ENCODE measurements at regions not wholly inside any gene's neighbourhood (a gene's known extent, or its start where the extent isn't known, plus 50 kb on each side); places are given as distances from the start of the nearest gene placed in this dataset.
A peak's percentile ranks its signal among the peaks of the same experiment; 100 is the strongest.

GRCh38 chr6:30806581-30807183 lies 62.3 kb upstream of the IER3 start:
- Histone ChIP-seq H3K4me3 (no peak overlapping the region), H3K27ac (no peak overlapping the region)
- DNase-seq (ENCODE audit: low spot score), result no peak
- no peak for TF ChIP-seq CTCF (IDR thresholded peaks at IDR 0.05)

GRCh38 chr6:30804333-30804732 lies 60.0 kb upstream of the IER3 start:
- Histone ChIP-seq H3K4me3 (no peak overlapping the region), H3K27ac (no peak overlapping the region)
- no peak for DNase-seq (ENCODE audit: low spot score)
- no peak for TF ChIP-seq CTCF (IDR thresholded peaks at IDR 0.05)

- no peak overlapping the region for H3K27ac ChIP-seq
- DNase-seq (ENCODE audit: low spot score), result no peak
- no peak overlapping the region for H3K4me3 ChIP-seq
- TF ChIP-seq CTCF (IDR thresholded peaks at IDR 0.05), result no peak
Observed at GRCh38 chr6:30802731-30803130, 58.4 kb upstream of the IER3 start.

- Histone ChIP-seq H3K4me3 (no peak overlapping the region), H3K27ac (no peak overlapping the region)
- TF ChIP-seq CTCF (IDR thresholded peaks at IDR 0.05), result no peak
- no peak for DNase-seq (ENCODE audit: low spot score)
Observed at GRCh38 chr6:30801950-30802349, 57.6 kb upstream of the IER3 start.

GRCh38 chr6:30800871-30801270 lies 56.5 kb upstream of the IER3 start:
- TF ChIP-seq CTCF (IDR thresholded peaks at IDR 0.05), result no peak
- no peak for DNase-seq (ENCODE audit: low spot score)
- Histone ChIP-seq H3K4me3 (no peak overlapping the region), H3K27ac (peak overlapping the region; percentile 51 to 72)

- H3K27ac ChIP-seq, result no peak overlapping the region
- no peak for TF ChIP-seq CTCF (IDR thresholded peaks at IDR 0.05)
- no peak for DNase-seq (ENCODE audit: low spot score)
- no peak overlapping the region for H3K4me3 ChIP-seq
Observed at GRCh38 chr6:30799210-30799609, 54.9 kb upstream of the IER3 start.

GRCh38 chr6:30798494-30798893 lies 54.1 kb upstream of the IER3 start:
- Histone ChIP-seq H3K4me3 (no peak overlapping the region), H3K27ac (no peak overlapping the region)
- DNase-seq (ENCODE audit: low spot score), result no peak
- TF ChIP-seq CTCF (IDR thresholded peaks at IDR 0.05), result no peak

Data from coronary artery (tissue), 2 donors.